ENCODE measurements at regions not wholly inside any gene's neighbourhood (a gene's known extent, or its start where the extent isn't known, plus 50 kb on each side); places are given as distances from the start of the nearest gene placed in this dataset.

DNA sequence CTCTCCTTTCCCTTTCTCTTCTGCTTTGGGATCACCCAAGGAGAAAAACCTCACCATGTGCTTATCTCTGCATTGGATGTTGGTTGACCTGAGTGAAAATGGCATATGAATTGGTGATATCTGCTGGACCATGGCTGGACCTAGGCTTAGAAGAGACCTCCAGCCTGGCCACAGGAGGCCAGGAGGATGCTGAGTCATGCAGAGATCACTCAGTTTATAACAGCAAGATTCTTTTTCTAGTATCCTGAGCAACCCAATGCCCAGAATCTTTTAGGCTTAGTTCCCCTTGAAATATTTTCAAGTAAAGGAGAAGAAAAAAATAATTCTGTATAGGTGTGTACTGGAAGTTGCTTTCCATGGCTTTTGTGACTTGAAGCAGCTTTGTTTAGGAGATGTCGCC, 236.3 kb downstream of the KLF6 start:
- TF ChIP-seq ISL1 (CRISPR knock-in tag; IDR thresholded peaks at IDR 0.05) (no peak), ESRRG (CRISPR knock-in tag; IDR thresholded peaks at IDR 0.05) (no peak), ZC3H10 (CRISPR knock-in tag; IDR thresholded peaks at IDR 0.05) (no peak), RARB (CRISPR knock-in tag; IDR thresholded peaks at IDR 0.05) (no peak), ZNF8 (CRISPR knock-in tag; IDR thresholded peaks at IDR 0.05) (no peak), GLIS3 (CRISPR knock-in tag; IDR thresholded peaks at IDR 0.05) (no peak), PATZ1 (CRISPR knock-in tag; IDR thresholded peaks at IDR 0.05; ENCODE audit: borderline replicate concordance) (no peak), ZFP30 (CRISPR knock-in tag; IDR thresholded peaks at IDR 0.05) (no peak), TOX (CRISPR knock-in tag; IDR thresholded peaks at IDR 0.05; ENCODE audit: borderline replicate concordance) (no peak)
- TF ChIP-seq, protein P1, sequence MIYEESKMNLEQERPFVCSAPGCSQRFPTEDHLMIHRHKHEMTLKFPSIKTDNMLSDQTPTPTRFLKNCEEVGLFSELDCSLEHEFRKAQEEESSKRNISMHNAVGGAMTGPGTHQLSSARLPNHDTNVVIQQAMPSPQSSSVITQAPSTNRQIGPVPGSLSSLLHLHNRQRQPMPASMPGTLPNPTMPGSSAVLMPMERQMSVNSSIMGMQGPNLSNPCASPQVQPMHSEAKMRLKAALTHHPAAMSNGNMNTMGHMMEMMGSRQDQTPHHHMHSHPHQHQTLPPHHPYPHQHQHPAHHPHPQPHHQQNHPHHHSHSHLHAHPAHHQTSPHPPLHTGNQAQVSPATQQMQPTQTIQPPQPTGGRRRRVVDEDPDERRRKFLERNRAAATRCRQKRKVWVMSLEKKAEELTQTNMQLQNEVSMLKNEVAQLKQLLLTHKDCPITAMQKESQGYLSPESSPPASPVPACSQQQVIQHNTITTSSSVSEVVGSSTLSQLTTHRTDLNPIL (CRISPR knock-in tag; IDR thresholded peaks at IDR 0.05; ENCODE audit: low read depth) = no peak
